Loucy (cell line): ENCODE measurements at regions not wholly inside any gene's neighbourhood (a gene's known extent, or its start where the extent isn't known, plus 50 kb on each side); places are given as distances from the start of the nearest gene placed in this dataset.
"Not testable (repeated sequence)": the region's sequence is repeated elsewhere in the genome, so short reads cannot be mapped to it uniquely, and the experiment has no call there.

Experiments used
- CTCF ChIP-seq: fragments of 200-600 bp; sonication (generic); conservative IDR thresholded peaks from 2 replicates; pipeline ENCODE4 v1.5.1; 2014; ENCODE audit warnings: mild to moderate bottlenecking, antibody characterized with exemption, low read length
- EZH2phosphoT487 ChIP-seq: fragments of 200-600 bp; IDR thresholded peaks from 2 replicates; pipeline ENCODE4 v1.6.1; 2018; ENCODE audit warnings: antibody characterized with exemption, mild to moderate bottlenecking, moderate library complexity, borderline replicate concordance

GRCh38 chr1:147423100-147423827 lies 118.0 kb upstream of the BCL9 start:
- TF ChIP-seq CTCF, EZH2phosphoT487: not testable (repeated sequence)
